Panc1 (cell line): ENCODE measurements at regions not wholly inside any gene's neighbourhood (a gene's known extent, or its start where the extent isn't known, plus 50 kb on each side); places are given as distances from the start of the nearest gene placed in this dataset.

Source experiments
- ATAC-seq: fragments of 200-7000 bp; cut with Tn5 transposase; 2 replicates; pipeline ENCODE4 v1.9.1; 2020; ENCODE audit warnings: mild to moderate bottlenecking, moderate library complexity
- BruUV-seq: library from RNA; stranded (reverse); fragments of 400-500 nt; replicated peaks from 2 replicates; lab custom pipeline; 2021; lab: Mats Ljungman, UMichigan
- CTCF ChIA-PET: fragments of 300-600 bp; sonication (Branson Sonifier 250); formaldehyde crosslinking; loops from one replicate; lab custom pipeline; 2022; ENCODE audit warnings: antibody characterized with exemption; lab: Charles Lee
- POLR2A ChIA-PET: fragments of 300-600 bp; sonication (Branson Sonifier 250); formaldehyde crosslinking; loops from one replicate; lab custom pipeline; 2022; ENCODE audit warnings: antibody characterized with exemption; lab: Charles Lee
- DNase-seq: peaks from one replicate; pipeline ENCODE4 v3.0.0-alpha.2; 2010; ENCODE audit warnings: low read depth, low spot score
- H3K27ac ChIP-seq: 2 replicates; pipeline ENCODE4 v1.5.1; 2011; ENCODE audit warnings: mild to moderate bottlenecking, low read length, inconsistent platforms
- H3K27me3 ChIP-seq: fragments of 200-500 bp; sonication (Bioruptor generic); 2 replicates; pipeline ENCODE4 v1.6.0; 2014; ENCODE audit warnings: low read length, inconsistent platforms; ENCODE audit not compliant: control insufficient read depth, insufficient read depth
- H3K36me3 ChIP-seq: fragments of 200-500 bp; sonication (Bioruptor generic); 2 replicates; pipeline ENCODE4 v1.5.1; 2014; ENCODE audit warnings: inconsistent platforms, mild to moderate bottlenecking, low read length, moderate library complexity; ENCODE audit not compliant: control insufficient read depth, insufficient read depth
- H3K4me1 ChIP-seq: 2 replicates; pipeline ENCODE4 v1.5.1; 2011; ENCODE audit warnings: inconsistent platforms, mild to moderate bottlenecking, low read length, moderate library complexity; ENCODE audit not compliant: control insufficient read depth, insufficient read depth
- H3K4me3 ChIP-seq, 2 experiments: 2 replicates each; pipeline ENCODE4 v1.5.1; 2011 to 2012; ENCODE audit warnings: low read depth in 2 of 2, low read length in 2 of 2, mild to moderate bottlenecking in 2 of 2, inconsistent platforms in 1 of 2, moderate library complexity in 1 of 2
- H3K9me3 ChIP-seq: fragments of 200-500 bp; sonication (Bioruptor generic); 2 replicates; pipeline ENCODE4 v1.5.1; 2014; ENCODE audit warnings: low read depth, mild to moderate bottlenecking, inconsistent platforms, low read length, moderate library complexity; ENCODE audit not compliant: control insufficient read depth, insufficient read depth
- POLR2AphosphoS5 ChIP-seq: IDR thresholded peaks from 2 replicates; pipeline ENCODE4 v1.6.1; 2012; ENCODE audit warnings: mild to moderate bottlenecking, low read depth, low read length, moderate library complexity
- SIN3A ChIP-seq: IDR thresholded peaks from 2 replicates; pipeline ENCODE4 v1.6.1; 2012; ENCODE audit warnings: low read depth, mild to moderate bottlenecking, low read length, moderate library complexity, borderline replicate concordance; ENCODE audit not compliant: insufficient read depth
- TCF7L2 ChIP-seq: IDR thresholded peaks from 2 replicates; pipeline ENCODE4 v1.6.1; 2011; ENCODE audit warnings: mild to moderate bottlenecking, low read depth, low read length, inconsistent platforms
- in situ Hi-C: cut with HindIII; loops from 2 replicates; pipeline ENCODE4 v1.10.0; 2016; ENCODE audit warnings: low sequenced_read_pairs, low pct_unique_long_range_greater_than_20kb
- intact Hi-C: fragments of 100-400 bp; cut with micrococcal nuclease; formaldehyde crosslinking; loops from one replicate; pipeline ENCODE4 v1.10.0; 2022; ENCODE audit not compliant: unreplicated experiment
- TF ChIP-seq, protein P1 (sequence below): fragments of 450-650 bp; IDR thresholded peaks from 2 replicates; pipeline ENCODE4 v1.5.1; 2017; ENCODE audit warnings: mild to moderate bottlenecking
- TF ChIP-seq, protein P2 (sequence below), 2 experiments: IDR thresholded peaks; 2 replicates each; pipeline ENCODE4 v1.6.1; 2011 to 2012; ENCODE audit warnings: low read depth in 2 of 2, control low read depth in 1 of 2, low read length in 1 of 2, mild to moderate bottlenecking in 1 of 2, moderate library complexity in 1 of 2; ENCODE audit not compliant: insufficient read depth in 1 of 2

DNA sequence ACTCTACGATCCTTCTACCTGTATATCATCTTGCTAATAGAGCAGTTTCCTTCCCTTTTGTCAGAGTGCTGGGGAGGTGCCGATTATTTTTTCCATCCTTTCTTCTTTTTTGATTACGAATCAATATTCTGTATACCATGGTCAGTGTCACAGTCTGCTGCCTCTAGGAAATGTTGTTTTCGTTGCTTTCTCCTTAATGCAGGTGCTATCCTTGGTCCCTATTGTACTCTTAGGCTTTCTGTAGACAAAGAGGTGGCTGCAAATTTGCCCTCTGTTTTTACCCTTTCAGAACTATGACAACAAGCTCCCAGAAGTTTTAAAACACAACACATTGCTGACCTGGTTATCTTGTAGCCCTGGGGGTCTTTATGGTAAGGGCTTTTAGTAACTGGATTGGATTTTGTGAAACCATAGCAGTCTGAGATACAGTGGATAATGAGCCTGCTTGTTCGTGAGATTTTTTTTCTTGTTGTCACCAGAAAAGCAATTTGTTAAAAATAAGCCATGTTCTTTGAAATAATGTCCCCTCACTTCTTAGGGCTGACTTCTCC lies 430.3 kb upstream of the TPM1 start:
- no peak for TF ChIP-seq SIN3A
- TF ChIP-seq TCF7L2, result no peak
- TF ChIP-seq POLR2AphosphoS5, result no peak
- TF ChIP-seq, protein P1, sequence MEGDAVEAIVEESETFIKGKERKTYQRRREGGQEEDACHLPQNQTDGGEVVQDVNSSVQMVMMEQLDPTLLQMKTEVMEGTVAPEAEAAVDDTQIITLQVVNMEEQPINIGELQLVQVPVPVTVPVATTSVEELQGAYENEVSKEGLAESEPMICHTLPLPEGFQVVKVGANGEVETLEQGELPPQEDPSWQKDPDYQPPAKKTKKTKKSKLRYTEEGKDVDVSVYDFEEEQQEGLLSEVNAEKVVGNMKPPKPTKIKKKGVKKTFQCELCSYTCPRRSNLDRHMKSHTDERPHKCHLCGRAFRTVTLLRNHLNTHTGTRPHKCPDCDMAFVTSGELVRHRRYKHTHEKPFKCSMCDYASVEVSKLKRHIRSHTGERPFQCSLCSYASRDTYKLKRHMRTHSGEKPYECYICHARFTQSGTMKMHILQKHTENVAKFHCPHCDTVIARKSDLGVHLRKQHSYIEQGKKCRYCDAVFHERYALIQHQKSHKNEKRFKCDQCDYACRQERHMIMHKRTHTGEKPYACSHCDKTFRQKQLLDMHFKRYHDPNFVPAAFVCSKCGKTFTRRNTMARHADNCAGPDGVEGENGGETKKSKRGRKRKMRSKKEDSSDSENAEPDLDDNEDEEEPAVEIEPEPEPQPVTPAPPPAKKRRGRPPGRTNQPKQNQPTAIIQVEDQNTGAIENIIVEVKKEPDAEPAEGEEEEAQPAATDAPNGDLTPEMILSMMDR, result no peak
- intact Hi-C loops, result no loop called here
- CTCF ChIA-PET, result no interaction called here

DNA sequence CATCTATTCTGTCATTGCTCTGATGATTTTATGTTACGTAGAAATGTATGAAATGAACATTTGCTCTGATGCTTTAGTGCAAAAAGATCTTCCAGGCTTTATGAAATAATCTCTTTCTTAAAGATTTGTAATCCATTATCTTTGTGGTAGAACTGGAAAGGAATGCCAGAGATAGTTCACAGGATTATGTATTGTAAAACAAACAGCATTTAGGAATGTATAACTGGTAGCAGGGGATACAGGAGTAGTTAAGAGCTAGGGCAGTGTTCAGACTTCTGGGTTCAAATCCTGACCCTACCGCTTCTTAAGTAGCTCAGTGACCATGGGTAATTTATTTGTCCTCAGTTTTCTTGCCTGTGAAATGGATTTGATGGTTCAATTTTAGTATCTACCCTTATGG lies 429.8 kb upstream of the TPM1 start:
- ChIA-PET CTCF (no interaction called here), POLR2A (no interaction called here)
- Histone ChIP-seq H3K9me3 (no peaks in the 10 kb centered on the region), H3K27ac (no peak overlapping the region), H3K4me1 (no peaks in the 10 kb centered on the region), H3K4me3 (no peak overlapping the region), H3K27me3 (no peaks in the 10 kb centered on the region), H3K36me3 (no peaks in the 10 kb centered on the region)
- TF ChIP-seq, protein P2, sequence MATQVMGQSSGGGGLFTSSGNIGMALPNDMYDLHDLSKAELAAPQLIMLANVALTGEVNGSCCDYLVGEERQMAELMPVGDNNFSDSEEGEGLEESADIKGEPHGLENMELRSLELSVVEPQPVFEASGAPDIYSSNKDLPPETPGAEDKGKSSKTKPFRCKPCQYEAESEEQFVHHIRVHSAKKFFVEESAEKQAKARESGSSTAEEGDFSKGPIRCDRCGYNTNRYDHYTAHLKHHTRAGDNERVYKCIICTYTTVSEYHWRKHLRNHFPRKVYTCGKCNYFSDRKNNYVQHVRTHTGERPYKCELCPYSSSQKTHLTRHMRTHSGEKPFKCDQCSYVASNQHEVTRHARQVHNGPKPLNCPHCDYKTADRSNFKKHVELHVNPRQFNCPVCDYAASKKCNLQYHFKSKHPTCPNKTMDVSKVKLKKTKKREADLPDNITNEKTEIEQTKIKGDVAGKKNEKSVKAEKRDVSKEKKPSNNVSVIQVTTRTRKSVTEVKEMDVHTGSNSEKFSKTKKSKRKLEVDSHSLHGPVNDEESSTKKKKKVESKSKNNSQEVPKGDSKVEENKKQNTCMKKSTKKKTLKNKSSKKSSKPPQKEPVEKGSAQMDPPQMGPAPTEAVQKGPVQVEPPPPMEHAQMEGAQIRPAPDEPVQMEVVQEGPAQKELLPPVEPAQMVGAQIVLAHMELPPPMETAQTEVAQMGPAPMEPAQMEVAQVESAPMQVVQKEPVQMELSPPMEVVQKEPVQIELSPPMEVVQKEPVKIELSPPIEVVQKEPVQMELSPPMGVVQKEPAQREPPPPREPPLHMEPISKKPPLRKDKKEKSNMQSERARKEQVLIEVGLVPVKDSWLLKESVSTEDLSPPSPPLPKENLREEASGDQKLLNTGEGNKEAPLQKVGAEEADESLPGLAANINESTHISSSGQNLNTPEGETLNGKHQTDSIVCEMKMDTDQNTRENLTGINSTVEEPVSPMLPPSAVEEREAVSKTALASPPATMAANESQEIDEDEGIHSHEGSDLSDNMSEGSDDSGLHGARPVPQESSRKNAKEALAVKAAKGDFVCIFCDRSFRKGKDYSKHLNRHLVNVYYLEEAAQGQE (IDR thresholded peaks at IDR 0.05; ENCODE audit: insufficient read depth in 1 of 2, low read depth in 2 of 2, low read length in 1 of 2), result no peak
- TF ChIP-seq SIN3A, result no peak
- no peak for TF ChIP-seq TCF7L2
- TF ChIP-seq, protein P1, result no peak
- no peak for TF ChIP-seq POLR2AphosphoS5
- DNase-seq (no peak), ATAC-seq (no peak)
- in situ Hi-C loops (no loop called here), intact Hi-C loops (no loop called here)
- no TSS peak for BruUV-seq

More for the DNA sequence above, 430.3 kb upstream of the TPM1 start:
- in situ Hi-C loops, result no loop called here
- no peaks in the 10 kb centered on the region for H3K4me1 ChIP-seq
- no peak for ATAC-seq
- no peaks in the 10 kb centered on the region for H3K27me3 ChIP-seq
- POLR2A ChIA-PET, result no interaction called here
- no peak overlapping the region for H3K27ac ChIP-seq
- no peak for DNase-seq
- no peaks in the 10 kb centered on the region for H3K36me3 ChIP-seq
- H3K4me3 ChIP-seq, result no peak overlapping the region
- no TSS peak for BruUV-seq
- no peaks in the 10 kb centered on the region for H3K9me3 ChIP-seq
